H1 (cell line): ENCODE measurements at regions not wholly inside any gene's neighbourhood (a gene's known extent, or its start where the extent isn't known, plus 50 kb on each side); places are given as distances from the start of the nearest gene placed in this dataset.

Experiments
- CTCF ChIA-PET: fragments of 300-600 bp; sonication (Branson Sonifier 250); formaldehyde crosslinking; loops from one replicate; lab custom pipeline; 2021; ENCODE audit not compliant: partially characterized antibody; lab: Charles Lee
- POLR2A ChIA-PET: fragments of 300-600 bp; sonication (Branson Sonifier 250); formaldehyde crosslinking; loops from one replicate; lab custom pipeline; 2021; ENCODE audit warnings: inconsistent platforms; ENCODE audit not compliant: partially characterized antibody; lab: Charles Lee
- DNase-seq, 2 experiments: peaks; one replicate each; pipeline versions ENCODE4 v3.0.0 to v3.0.0-alpha.2; 2010 to 2022; ENCODE audit warnings: low spot score in 2 of 2, low read depth in 1 of 2, mixed read lengths in 1 of 2
- FAIRE-seq: peaks from 2 replicates; lab custom pipeline; 2011; peaks lifted over from hg19 to GRCh38; lab: Jason Lieb, UNC
- H2AFZ ChIP-seq: 2 replicates; pipeline ENCODE4 v1.8.1; 2012; ENCODE audit warnings: low read length, inconsistent platforms
- H2AK5ac ChIP-seq: 2 replicates; pipeline ENCODE4 v1.6.1; 2013; ENCODE audit warnings: low read depth, low read length
- H2BK120ac ChIP-seq: replicated peaks from 2 replicates; pipeline ENCODE3; 2013; ENCODE audit warnings: low read depth, low read length, inconsistent platforms
- H2BK12ac ChIP-seq: 2 replicates; pipeline ENCODE4 v1.6.1; 2013; ENCODE audit warnings: low read depth, low read length
- H2BK15ac ChIP-seq: 2 replicates; pipeline ENCODE4 v1.6.1; 2013; ENCODE audit warnings: low read length
- H2BK20ac ChIP-seq: 2 replicates; pipeline ENCODE4 v1.6.1; 2013; ENCODE audit warnings: low read length
- H2BK5ac ChIP-seq: 2 replicates; pipeline ENCODE4 v1.6.1; 2013; ENCODE audit warnings: low read depth, low read length
- H3K14ac ChIP-seq: 2 replicates; pipeline ENCODE4 v1.6.1; 2013; ENCODE audit warnings: inconsistent platforms; ENCODE audit not compliant: insufficient read length
- H3K18ac ChIP-seq: 2 replicates; pipeline ENCODE4 v1.6.1; 2013; ENCODE audit warnings: low read length; ENCODE audit errors: extremely low read depth
- H3K23ac ChIP-seq: 2 replicates; pipeline ENCODE4 v1.6.1; 2013; ENCODE audit warnings: inconsistent platforms; ENCODE audit not compliant: insufficient read length
- H3K23me2 ChIP-seq: 2 replicates; pipeline ENCODE4 v1.6.1; 2013; ENCODE audit warnings: low read depth, low read length
- H3K27ac ChIP-seq: 2 replicates; pipeline ENCODE4 v1.6.1; 2011; ENCODE audit warnings: low read depth, low read length, inconsistent platforms
- H3K27me3 ChIP-seq, 4 experiments: replicated peaks in 1 of 4; 1 replicate in 1 of 4; 2 replicates in 3 of 4; pipeline versions ENCODE4 v1.6.1 to v1.8.1; 2011 to 2013; ENCODE audit warnings: low read length in 3 of 4, mild to moderate bottlenecking in 3 of 4, inconsistent platforms in 2 of 4, mixed read lengths in 2 of 4, moderate library complexity in 1 of 4; ENCODE audit not compliant: control insufficient read depth in 3 of 4, insufficient read depth in 3 of 4; ENCODE audit errors: extremely low read depth in 1 of 4
- H3K36me3 ChIP-seq, 4 experiments: 2 replicates each; pipeline versions ENCODE4 v1.6.1 to v1.8.1; 2011 to 2013; ENCODE audit warnings: mild to moderate bottlenecking in 4 of 4, low read length in 3 of 4, moderate library complexity in 2 of 4, control low read depth in 1 of 4, inconsistent platforms in 1 of 4; ENCODE audit not compliant: insufficient read depth in 4 of 4, control insufficient read depth in 2 of 4
- H3K4ac ChIP-seq: replicated peaks from 2 replicates; pipeline ENCODE3; 2013; ENCODE audit warnings: low read length, low read depth, mixed read lengths, inconsistent platforms; ENCODE audit not compliant: insufficient read length
- H3K4me1 ChIP-seq, 4 experiments: replicated peaks in 1 of 4; 1 replicate in 1 of 4; 2 replicates in 3 of 4; pipeline versions ENCODE4 v1.6.1 to v1.8.1; 2011 to 2013; ENCODE audit warnings: low read length in 3 of 4, inconsistent platforms in 2 of 4, mixed read lengths in 1 of 4; ENCODE audit not compliant: insufficient read depth in 4 of 4, control insufficient read depth in 3 of 4
- H3K4me2 ChIP-seq, 2 experiments: 2 replicates each; pipeline versions ENCODE4 v1.6.1 to v1.8.1; 2011 to 2013; ENCODE audit warnings: low read depth in 2 of 2, low read length in 2 of 2, control low read depth in 1 of 2, inconsistent platforms in 1 of 2, mild to moderate bottlenecking in 1 of 2; ENCODE audit not compliant: insufficient read depth in 1 of 2
- H3K4me3 ChIP-seq, 4 experiments: fragments of 200-600, 300-600 bp in 1 of 4; sonication (generic), shearing (Covaris generic), sonication (Bioruptor Twin) in 1 of 4; 2 replicates each; pipeline versions ENCODE4 v1.5.1 to v1.8.1; 2011 to 2016; ENCODE audit warnings: low read length in 4 of 4, low read depth in 3 of 4, control low read depth in 2 of 4, inconsistent platforms in 2 of 4, mild to moderate bottlenecking in 2 of 4, mixed read lengths in 1 of 4, moderate library complexity in 1 of 4; ENCODE audit not compliant: insufficient read depth in 2 of 4; ENCODE audit errors: extremely low read depth in 1 of 4
- H3K56ac ChIP-seq: replicated peaks from 2 replicates; pipeline ENCODE3; 2013; ENCODE audit warnings: low read depth, mild to moderate bottlenecking, mixed read lengths, low read length, inconsistent platforms; ENCODE audit not compliant: insufficient read length
- H3K79me1 ChIP-seq: 2 replicates; pipeline ENCODE4 v1.6.1; 2013; ENCODE audit warnings: low read depth, low read length, control low read depth
- H3K79me2 ChIP-seq, 2 experiments: 2 replicates each; pipeline versions ENCODE4 v1.6.1 to v1.8.1; 2012 to 2013; ENCODE audit warnings: low read length in 2 of 2, mild to moderate bottlenecking in 2 of 2, inconsistent platforms in 1 of 2; ENCODE audit not compliant: insufficient read depth in 2 of 2, control insufficient read depth in 1 of 2
- H3K9ac ChIP-seq, 4 experiments: replicated peaks in 1 of 4; 1 replicate in 1 of 4; 2 replicates in 3 of 4; pipeline versions ENCODE4 v1.6.1 to v1.8.1; 2011 to 2013; ENCODE audit warnings: low read depth in 3 of 4, low read length in 3 of 4, control low read depth in 2 of 4, mild to moderate bottlenecking in 2 of 4, moderate library complexity in 2 of 4, inconsistent platforms in 1 of 4; ENCODE audit errors: extremely low read depth in 1 of 4
- H3K9me3 ChIP-seq, 2 experiments: 2 replicates each; pipeline versions ENCODE4 v1.6.1 to v1.8.1; 2012 to 2013; ENCODE audit warnings: mild to moderate bottlenecking in 2 of 2, moderate library complexity in 2 of 2, control low read depth in 1 of 2, inconsistent platforms in 1 of 2, low read depth in 1 of 2, low read length in 1 of 2, mixed read lengths in 1 of 2; ENCODE audit not compliant: insufficient read depth in 2 of 2
- H4K20me1 ChIP-seq, 2 experiments: replicated peaks in 1 of 2; 2 replicates each; pipeline versions ENCODE3 to v1.8.1; 2011 to 2013; ENCODE audit warnings: inconsistent platforms in 2 of 2, low read length in 2 of 2, mild to moderate bottlenecking in 1 of 2; ENCODE audit not compliant: insufficient read depth in 2 of 2, control insufficient read depth in 1 of 2
- H4K5ac ChIP-seq: 2 replicates; pipeline ENCODE4 v1.6.1; 2013; ENCODE audit warnings: low read length, low read depth, mixed read lengths, inconsistent platforms; ENCODE audit not compliant: insufficient read length
- H4K8ac ChIP-seq: 2 replicates; pipeline ENCODE4 v1.8.0; 2013; ENCODE audit warnings: mild to moderate bottlenecking, moderate library complexity, low read length, inconsistent platforms; ENCODE audit not compliant: insufficient read depth; ENCODE audit errors: extremely low read depth
- H4K91ac ChIP-seq: replicated peaks from 2 replicates; pipeline ENCODE3; 2013; ENCODE audit warnings: low read length, mixed read lengths, inconsistent platforms; ENCODE audit not compliant: insufficient read length
- CEBPB ChIP-seq: IDR thresholded peaks from 2 replicates; pipeline ENCODE4 v1.6.1; 2012; ENCODE audit warnings: low read depth, low read length
- CHD1 ChIP-seq: IDR thresholded peaks from 2 replicates; pipeline ENCODE4 v1.6.1; 2012; ENCODE audit warnings: low read depth, low read length, improper control_type of control experiment
- GABPA ChIP-seq: IDR thresholded peaks from 2 replicates; pipeline ENCODE4 v1.6.1; 2011; ENCODE audit warnings: mild to moderate bottlenecking, low read length, moderate library complexity, borderline replicate concordance; ENCODE audit not compliant: insufficient read depth
- JUND ChIP-seq: IDR thresholded peaks from 2 replicates; pipeline ENCODE4 v1.6.1; 2011; ENCODE audit warnings: mild to moderate bottlenecking, improper control_type of control experiment, low read length
- MAFK ChIP-seq: IDR thresholded peaks from 2 replicates; pipeline ENCODE4 v1.6.1; 2012; ENCODE audit warnings: low read depth, mild to moderate bottlenecking, improper control_type of control experiment, low read length
- POLR2A ChIP-seq, 2 experiments: IDR thresholded peaks; 1 replicate in 1 of 2; 2 replicates in 1 of 2; pipeline ENCODE4 v1.6.1; 2011; ENCODE audit warnings: low read depth in 2 of 2, low read length in 2 of 2, mild to moderate bottlenecking in 2 of 2; ENCODE audit errors: control extremely low read depth in 1 of 2
- RXRA ChIP-seq: IDR thresholded peaks from 2 replicates; pipeline ENCODE4 v1.6.1; 2011; ENCODE audit warnings: low read depth, mild to moderate bottlenecking, low read length, moderate library complexity; ENCODE audit not compliant: insufficient read depth
- TAF7 ChIP-seq: optimal IDR thresholded peaks from 2 replicates; pipeline ENCODE3; 2011; ENCODE audit warnings: low read depth, mild to moderate bottlenecking, inconsistent platforms, low read length, moderate library complexity, borderline replicate concordance
- TCF12 ChIP-seq: IDR thresholded peaks from 2 replicates; pipeline ENCODE4 v1.6.1; 2011; ENCODE audit warnings: low read depth, mild to moderate bottlenecking, low read length
- WGBS, 2 experiments: shearing (Covaris generic) in 1 of 2; methylation state at CpG; one replicate each; pipeline versions ENCODE4 v1.1.6 to v1.1.7; 2013 to 2015; ENCODE audit warnings: low lambda C conversion rate in 2 of 2, mixed read lengths in 2 of 2, inconsistent platforms in 1 of 2, low coverage in 1 of 2, missing lambda C conversion rate in 1 of 2; ENCODE audit not compliant: insufficient replicate concordance in 2 of 2, insufficient coverage in 1 of 2, insufficient read length in 1 of 2; ENCODE audit errors: extremely low coverage in 1 of 2, missing lambda C conversion rate in 1 of 2; 5-methylcytosine and 5-hydroxymethylcytosine counted together
- TF ChIP-seq, protein P1 (sequence below): IDR thresholded peaks from 2 replicates; pipeline ENCODE4 v1.6.1; 2011; ENCODE audit warnings: low read length, improper control_type of control experiment

DNA sequence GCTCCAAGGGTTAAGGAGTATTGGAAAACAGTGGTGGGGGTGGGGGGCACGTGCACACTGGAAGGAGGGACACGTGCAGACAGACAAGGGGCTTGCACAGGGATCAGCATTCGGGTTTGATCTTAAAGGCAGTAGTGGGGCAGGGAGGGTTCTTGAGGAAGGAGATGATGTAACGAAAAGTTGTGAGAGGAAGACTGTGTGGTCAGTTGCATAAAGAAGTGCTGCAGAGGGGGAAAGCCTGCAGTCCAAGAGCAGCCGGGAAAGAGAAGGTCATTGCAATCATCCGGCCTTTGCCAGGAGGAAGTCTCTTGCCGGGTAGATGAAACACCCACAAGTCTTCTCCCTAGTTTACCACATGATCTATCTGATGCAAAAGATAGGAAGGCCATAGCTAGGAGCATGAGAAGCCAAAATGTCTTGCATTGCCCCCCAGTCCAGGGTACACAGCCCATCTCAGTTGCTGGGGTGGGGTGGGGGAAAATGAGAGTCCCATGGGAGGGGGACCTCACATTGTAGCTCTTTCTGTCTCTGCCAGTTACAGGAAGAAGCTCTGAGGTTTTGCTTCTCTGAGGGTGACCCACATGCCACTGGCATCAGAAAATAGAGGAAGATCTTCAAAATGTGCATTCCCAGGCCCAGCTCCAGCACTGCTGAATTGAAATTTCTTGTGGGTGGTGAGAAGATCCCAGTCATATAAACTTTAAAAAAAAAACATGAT is 202.5 kb upstream of the RAB4A start:
- FAIRE-seq (no peak), DNase-seq (no peak)
- no peak overlapping the region for H2BK120ac ChIP-seq
- no peak overlapping the region for H3K4me3 ChIP-seq
- peaks cover 0 to 3% (median 0%) of the 10 kb centered on the region in 4 experiments; a peak in 1 of 7 replicates for H3K4me1 ChIP-seq
- POLR2A ChIA-PET, result interaction anchor here (0.6 kb wide), 1 partner anchor 78 kb away, joined by 3 read pairs; no protein-coding TSS in a partner anchor
- H3K14ac ChIP-seq, result no peak overlapping the region
- no peak overlapping the region for H3K18ac ChIP-seq
- H4K20me1 ChIP-seq, result no peaks in the 10 kb centered on the region
- no peak overlapping the region for H2AFZ ChIP-seq
- H3K9me3 ChIP-seq, result no peaks in the 10 kb centered on the region
- H3K27me3 ChIP-seq, result no peaks in the 10 kb centered on the region; a peak in 1 of 7 replicates
- no peak overlapping the region for H2BK20ac ChIP-seq
- CTCF ChIA-PET, result interaction anchor here (0.7 to 1.0 kb wide), 2 partner anchors 9 to 39 kb away, joined by 3 read pairs; no protein-coding TSS in a partner anchor
- no peaks in the 10 kb centered on the region for H3K79me2 ChIP-seq
- H3K4ac ChIP-seq, result no peak overlapping the region
- no peak overlapping the region for H3K9ac ChIP-seq
- H3K56ac ChIP-seq, result no peak overlapping the region
- no peak overlapping the region for H4K5ac ChIP-seq
- no peak overlapping the region for H4K8ac ChIP-seq
- 0 out of 2 replicates have a peak overlapping the region, but pooled peaks have one; percentile 39 for H2BK12ac ChIP-seq
- no peak overlapping the region for H2BK5ac ChIP-seq
- H3K23me2 ChIP-seq, result no peaks in the 10 kb centered on the region
- no peak overlapping the region for H3K4me2 ChIP-seq
- H3K79me1 ChIP-seq, result no peaks in the 10 kb centered on the region
- no peak overlapping the region for H4K91ac ChIP-seq
- no peak overlapping the region for H2AK5ac ChIP-seq
- H3K36me3 ChIP-seq, result no peaks in the 10 kb centered on the region
- 97% methylated on average over 7 of the region's 7 CpGs; no CpG with 5 or more reads in 1 of the 2 experiments for WGBS, 2 experiments
- no peak overlapping the region for H3K23ac ChIP-seq
- no peak overlapping the region for H3K27ac ChIP-seq
- TF ChIP-seq, protein P1, sequence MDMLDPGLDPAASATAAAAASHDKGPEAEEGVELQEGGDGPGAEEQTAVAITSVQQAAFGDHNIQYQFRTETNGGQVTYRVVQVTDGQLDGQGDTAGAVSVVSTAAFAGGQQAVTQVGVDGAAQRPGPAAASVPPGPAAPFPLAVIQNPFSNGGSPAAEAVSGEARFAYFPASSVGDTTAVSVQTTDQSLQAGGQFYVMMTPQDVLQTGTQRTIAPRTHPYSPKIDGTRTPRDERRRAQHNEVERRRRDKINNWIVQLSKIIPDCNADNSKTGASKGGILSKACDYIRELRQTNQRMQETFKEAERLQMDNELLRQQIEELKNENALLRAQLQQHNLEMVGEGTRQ, result no peak
- TF ChIP-seq RXRA (no peak), TAF7 (no peak), POLR2A (IDR thresholded peaks at IDR 0.05; ENCODE audit: control extremely low read depth in 1 of 2, low read depth in 2 of 2, low read length in 2 of 2) (no peak), CEBPB (no peak), MAFK (no peak), JUND (no peak), TCF12 (no peak), CHD1 (no peak), GABPA (no peak)
- H2BK15ac ChIP-seq, result no peak overlapping the region
